Fibroblast of skin of abdomen (primary cell): ENCODE measurements at regions not wholly inside any gene's neighbourhood (a gene's known extent, or its start where the extent isn't known, plus 50 kb on each side); places are given as distances from the start of the nearest gene placed in this dataset.
"Not testable (repeated sequence)": the region's sequence is repeated elsewhere in the genome, so short reads cannot be mapped to it uniquely, and the experiment has no call there.

Experiments used
- DNase-seq: peaks from one replicate; pipeline ENCODE4 v3.0.0-alpha.2; 2013

- peak; percentile 1 for DNase-seq
Measured at GRCh38 chr5:27451377-27451776, 413.0 kb upstream of the CDH9 start.

GRCh38 chr5:27450607-27451006, 412.2 kb upstream of the CDH9 start:
- peak; percentile 8 for DNase-seq

- not testable (repeated sequence) for DNase-seq
Measured at GRCh38 chr5:27439383-27439782, 401.0 kb upstream of the CDH9 start.

GRCh38 chr5:27437594-27438200, 399.3 kb upstream of the CDH9 start:
- DNase-seq = peak; percentile 8

GRCh38 chr5:27434335-27434734, 395.9 kb upstream of the CDH9 start:
- DNase-seq = no peak

GRCh38 chr5:27414099-27414498, 375.7 kb upstream of the CDH9 start:
- DNase-seq = no peak

GRCh38 chr5:27412384-27412783, 374.0 kb upstream of the CDH9 start:
- no peak for DNase-seq

GRCh38 chr5:27406020-27406419, 367.6 kb upstream of the CDH9 start:
- DNase-seq = no peak

GRCh38 chr5:27403243-27403882, 365.0 kb upstream of the CDH9 start:
- DNase-seq = peak; percentile 29

GRCh38 chr5:27402828-27403227, 364.4 kb upstream of the CDH9 start:
- DNase-seq = no peak

GRCh38 chr5:27396998-27397397, 358.6 kb upstream of the CDH9 start:
- DNase-seq = no peak

- no peak for DNase-seq
Measured at GRCh38 chr5:27392716-27393115, 354.3 kb upstream of the CDH9 start.

- DNase-seq = no peak
Measured at GRCh38 chr5:27389696-27390095, 351.3 kb upstream of the CDH9 start.

GRCh38 chr5:27388755-27389154, 350.4 kb upstream of the CDH9 start:
- no peak for DNase-seq

GRCh38 chr5:27387535-27388073, 349.2 kb upstream of the CDH9 start:
- no peak for DNase-seq

GRCh38 chr5:27381686-27382085, 343.3 kb upstream of the CDH9 start:
- DNase-seq = no peak

GRCh38 chr5:27377626-27378025, 339.2 kb upstream of the CDH9 start:
- DNase-seq = no peak

- no peak for DNase-seq
Measured at GRCh38 chr5:27353970-27354369, 315.6 kb upstream of the CDH9 start.

- no peak for DNase-seq
Measured at GRCh38 chr5:27353540-27353939, 315.2 kb upstream of the CDH9 start.

GRCh38 chr5:27341342-27341741, 303.0 kb upstream of the CDH9 start:
- no peak for DNase-seq

- no peak for DNase-seq
Measured at GRCh38 chr5:27336817-27337216, 298.4 kb upstream of the CDH9 start.

GRCh38 chr5:27328480-27328879, 290.1 kb upstream of the CDH9 start:
- peak; percentile 83 for DNase-seq

- DNase-seq = no peak
Measured at GRCh38 chr5:27325513-27325912, 287.1 kb upstream of the CDH9 start.

GRCh38 chr5:27318701-27319100, 280.3 kb upstream of the CDH9 start:
- DNase-seq = peak; percentile 33

- peak; percentile 89 for DNase-seq
Measured at GRCh38 chr5:27316271-27316650, 277.9 kb upstream of the CDH9 start.
